ENCODE measurements at regions not wholly inside any gene's neighbourhood (a gene's known extent, or its start where the extent isn't known, plus 50 kb on each side); places are given as distances from the start of the nearest gene placed in this dataset.

- in situ Hi-C loops (cut with HindIII; ENCODE audit: low pct_unique_long_range_greater_than_20kb, low sequenced_read_pairs) (no loop called here), intact Hi-C loops (cut with micrococcal nuclease; ENCODE audit: unreplicated experiment) (no loop called here)
- ATAC-seq (no peak), DNase-seq (ENCODE audit: low read depth, low spot score) (no peak)
- H3K27me3 ChIP-seq (ENCODE audit: control insufficient read depth, insufficient read depth, low read length) = peaks cover 2% of the 10 kb centered on the region; the same call in 1 of the 2 replicates
- POLR2A ChIA-PET = no interaction called here
- H3K27ac ChIP-seq (ENCODE audit: low read length) = no peak overlapping the region
- H3K4me1 ChIP-seq (ENCODE audit: control insufficient read depth, insufficient read depth, low read length) = no peaks in the 10 kb centered on the region
- no peak overlapping the region for H3K4me3 ChIP-seq (ENCODE audit: low read depth in 2 of 2, low read length in 2 of 2)
- H3K9me3 ChIP-seq (ENCODE audit: control insufficient read depth, insufficient read depth, low read depth, low read length) = no peaks in the 10 kb centered on the region
- TF ChIP-seq SIN3A (IDR thresholded peaks at IDR 0.05; ENCODE audit: borderline replicate concordance, insufficient read depth, low read depth, low read length) = no peak
- TF ChIP-seq REST (IDR thresholded peaks at IDR 0.05; ENCODE audit: insufficient read depth in 1 of 2, low read depth in 2 of 2, low read length in 1 of 2) = no peak
- TF ChIP-seq CTCF (IDR thresholded peaks at IDR 0.05) = no peak
- TF ChIP-seq TCF7L2 (IDR thresholded peaks at IDR 0.05; ENCODE audit: low read depth, low read length) = no peak
- BruUV-seq (replicated peaks) = no TSS peak
- H3K36me3 ChIP-seq (ENCODE audit: control insufficient read depth, insufficient read depth, low read length) = no peaks in the 10 kb centered on the region
- CTCF ChIA-PET = interaction anchor here (0.6 kb wide), 1 partner anchor 592 kb away, joined by 3 read pairs; no protein-coding TSS in a partner anchor
Observed at GRCh38 chr14:22280497-22281316, 308.3 kb downstream of the DAD1 start.

- no peak for DNase-seq (ENCODE audit: low read depth, low spot score)
- in situ Hi-C loops (cut with HindIII; ENCODE audit: low pct_unique_long_range_greater_than_20kb, low sequenced_read_pairs) (no loop called here), intact Hi-C loops (cut with micrococcal nuclease; ENCODE audit: unreplicated experiment) (no loop called here)
- TF ChIP-seq CTCF (IDR thresholded peaks at IDR 0.05) (peak; percentile 66; the same call in 1 of the 2 replicates), POLR2AphosphoS5 (IDR thresholded peaks at IDR 0.05; ENCODE audit: low read depth, low read length) (no peak), REST (IDR thresholded peaks at IDR 0.05; ENCODE audit: insufficient read depth in 1 of 2, low read depth in 2 of 2, low read length in 1 of 2) (no peak)
- POLR2A ChIA-PET = no interaction called here
- no TSS peak for BruUV-seq (replicated peaks)
- Histone ChIP-seq H3K36me3 (ENCODE audit: control insufficient read depth, insufficient read depth, low read length) (no peaks in the 10 kb centered on the region), H3K4me1 (ENCODE audit: control insufficient read depth, insufficient read depth, low read length) (no peaks in the 10 kb centered on the region), H3K27me3 (ENCODE audit: control insufficient read depth, insufficient read depth, low read length) (peaks cover 2% of the 10 kb centered on the region; the same call in 1 of the 2 replicates), H3K27ac (ENCODE audit: low read length) (no peak overlapping the region), H3K9me3 (ENCODE audit: control insufficient read depth, insufficient read depth, low read depth, low read length) (no peaks in the 10 kb centered on the region), H3K4me3 (ENCODE audit: low read depth in 2 of 2, low read length in 2 of 2) (no peak overlapping the region)
- CTCF ChIA-PET = no interaction called here
- ATAC-seq = no peak
Observed at GRCh38 chr14:22276913-22277816, 311.9 kb downstream of the DAD1 start.
